ENCODE measurements at regions not wholly inside any gene's neighbourhood (a gene's known extent, or its start where the extent isn't known, plus 50 kb on each side); places are given as distances from the start of the nearest gene placed in this dataset.

DNA sequence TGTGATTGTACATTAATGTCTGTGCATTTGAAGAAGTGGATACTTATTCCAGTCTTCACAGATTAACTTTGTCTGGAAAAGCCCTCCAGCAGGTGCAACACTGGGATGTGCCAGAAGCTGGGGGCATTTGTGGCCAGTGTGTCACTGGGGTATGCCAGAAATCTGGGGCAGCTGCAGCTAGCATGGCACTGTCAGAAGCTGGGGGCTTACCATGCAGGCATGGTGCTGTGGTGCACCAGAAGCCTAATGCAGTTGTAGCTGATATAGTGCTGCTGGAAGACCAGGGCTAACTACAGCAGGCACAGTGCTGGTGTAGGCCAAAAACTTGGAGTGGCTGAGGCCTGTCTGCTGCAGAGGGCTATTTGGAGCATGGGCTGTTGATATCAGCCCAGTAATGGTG lies 270.1 kb downstream of the STK31 start:
- TF ChIP-seq, protein P1, sequence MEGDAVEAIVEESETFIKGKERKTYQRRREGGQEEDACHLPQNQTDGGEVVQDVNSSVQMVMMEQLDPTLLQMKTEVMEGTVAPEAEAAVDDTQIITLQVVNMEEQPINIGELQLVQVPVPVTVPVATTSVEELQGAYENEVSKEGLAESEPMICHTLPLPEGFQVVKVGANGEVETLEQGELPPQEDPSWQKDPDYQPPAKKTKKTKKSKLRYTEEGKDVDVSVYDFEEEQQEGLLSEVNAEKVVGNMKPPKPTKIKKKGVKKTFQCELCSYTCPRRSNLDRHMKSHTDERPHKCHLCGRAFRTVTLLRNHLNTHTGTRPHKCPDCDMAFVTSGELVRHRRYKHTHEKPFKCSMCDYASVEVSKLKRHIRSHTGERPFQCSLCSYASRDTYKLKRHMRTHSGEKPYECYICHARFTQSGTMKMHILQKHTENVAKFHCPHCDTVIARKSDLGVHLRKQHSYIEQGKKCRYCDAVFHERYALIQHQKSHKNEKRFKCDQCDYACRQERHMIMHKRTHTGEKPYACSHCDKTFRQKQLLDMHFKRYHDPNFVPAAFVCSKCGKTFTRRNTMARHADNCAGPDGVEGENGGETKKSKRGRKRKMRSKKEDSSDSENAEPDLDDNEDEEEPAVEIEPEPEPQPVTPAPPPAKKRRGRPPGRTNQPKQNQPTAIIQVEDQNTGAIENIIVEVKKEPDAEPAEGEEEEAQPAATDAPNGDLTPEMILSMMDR (IDR thresholded peaks at IDR 0.05; ENCODE audit: borderline replicate concordance, extremely low read depth, low read length, poor library complexity, severe bottlenecking) = no peak
- no peak for TF ChIP-seq EZH2 (IDR thresholded peaks at IDR 0.05; ENCODE audit: borderline replicate concordance, low read depth, low read length, severe bottlenecking)

All from DND-41 (cell line).